Esophagus squamous epithelium (tissue), 5 donors: ENCODE measurements at regions not wholly inside any gene's neighbourhood (a gene's known extent, or its start where the extent isn't known, plus 50 kb on each side); places are given as distances from the start of the nearest gene placed in this dataset.

Source experiments
- DNase-seq: peaks from one replicate; lab custom pipeline; 2025; lab: John Stamatoyannopoulos, UW
- H3K27ac ChIP-seq, 4 donors: fragments of 200-600 bp; sonication (generic); one replicate each; pipeline ENCODE4 v1.5.1; 2016 to 2019; ENCODE audit warnings: mild to moderate bottlenecking in 1 of 4
- H3K27me3 ChIP-seq, 4 donors: fragments of 200-600 bp; sonication (generic); 1 replicate in 3 of 4; 2 replicates in 1 of 4; pipeline versions ENCODE4 v1.5.1 to v1.6.0; 2017 to 2021; ENCODE audit warnings: antibody characterized with exemption in 1 of 4
- H3K36me3 ChIP-seq, 3 donors: fragments of 200-600 bp; sonication (generic); one replicate each; pipeline ENCODE4 v1.5.1; 2016 to 2019
- H3K4me1 ChIP-seq, 3 donors: fragments of 200-600 bp; sonication (generic); one replicate each; pipeline ENCODE4 v1.5.1; 2017 to 2019
- H3K4me3 ChIP-seq, 4 donors: fragments of 200-600 bp; sonication (generic); 1 replicate in 3 of 4; 2 replicates in 1 of 4; pipeline ENCODE4 v1.5.1; 2016 to 2019; ENCODE audit warnings: mild to moderate bottlenecking in 2 of 4, moderate library complexity in 1 of 4
- H3K9me3 ChIP-seq, 3 donors: fragments of 200-600 bp; sonication (generic); one replicate each; pipeline ENCODE4 v1.5.1; 2016 to 2019
- CTCF ChIP-seq, 6 experiments: fragments of 450-650 bp in 4 of 6; fragments of 200-600 bp in 2 of 6; sonication (generic) in 2 of 6; IDR thresholded peaks; one replicate each; pipeline ENCODE4 v1.5.1; 2016 to 2019; ENCODE audit warnings: antibody characterized with exemption in 6 of 6, mild to moderate bottlenecking in 4 of 6, moderate library complexity in 4 of 6
- POLR2A ChIP-seq, 4 donors: fragments of 450-650 bp; IDR thresholded peaks; one replicate each; pipeline ENCODE4 v1.6.1; 2017; ENCODE audit warnings: antibody characterized with exemption in 4 of 4, mild to moderate bottlenecking in 4 of 4, moderate library complexity in 3 of 4
- WGBS, 2 donors: methylation state at CpG; one replicate each; pipeline ENCODE4 v1.1.5; 2018; 5-methylcytosine and 5-hydroxymethylcytosine counted together
- intact Hi-C: fragments of 100-400 bp; cut with DNase I; formaldehyde crosslinking; loops from one replicate; pipeline ENCODE4 v1.15.0; 2022
- donor health status: DM: yes; HTN: yes; CAD: no.

GRCh38 chr15:37359101-37359892, 258.9 kb upstream of the MEIS2 start:
- DNase-seq: no peak
- TF ChIP-seq POLR2A (IDR thresholded peaks at IDR 0.05) (no peak), CTCF (IDR thresholded peaks at IDR 0.05) (no peak)
- WGBS, 2 donors: 79 to 82% methylated on average over 8 of the region's 8 CpGs
- intact Hi-C loops: no loop called here
- Histone ChIP-seq H3K9me3 (no peaks in the 10 kb centered on the region), H3K27me3 (no peaks in the 10 kb centered on the region), H3K4me3 (no peak overlapping the region), H3K27ac (no peak overlapping the region), H3K36me3 (no peaks in the 10 kb centered on the region), H3K4me1 (no peaks in the 10 kb centered on the region)

- intact Hi-C loops: no loop called here
- DNase-seq: no peak
- Histone ChIP-seq H3K4me1 (no peaks in the 10 kb centered on the region), H3K9me3 (no peaks in the 10 kb centered on the region), H3K27me3 (no peaks in the 10 kb centered on the region), H3K4me3 (no peak overlapping the region), H3K36me3 (no peaks in the 10 kb centered on the region), H3K27ac (no peak overlapping the region)
- TF ChIP-seq CTCF (IDR thresholded peaks at IDR 0.05): no peak
- 96 to 97% methylated on average over 6 of the region's 6 CpGs for WGBS, 2 donors
Measured at GRCh38 chr15:37359893-37360290, 259.5 kb upstream of the MEIS2 start.

GRCh38 chr15:37360724-37361123, 260.4 kb upstream of the MEIS2 start:
- TF ChIP-seq POLR2A (IDR thresholded peaks at IDR 0.05) (no peak), CTCF (IDR thresholded peaks at IDR 0.05) (no peak)
- no peak for DNase-seq
- H3K4me3 ChIP-seq: no peak overlapping the region
- H3K9me3 ChIP-seq: no peaks in the 10 kb centered on the region
- no peak overlapping the region for H3K27ac ChIP-seq
- intact Hi-C loops: no loop called here
- H3K36me3 ChIP-seq: no peaks in the 10 kb centered on the region
- no peaks in the 10 kb centered on the region for H3K27me3 ChIP-seq
- no peaks in the 10 kb centered on the region for H3K4me1 ChIP-seq
- 48 to 52% methylated on average over 1 of the region's 1 CpG for WGBS, 2 donors

GRCh38 chr15:37361621-37362020, 261.3 kb upstream of the MEIS2 start:
- 56 to 64% methylated on average over 4 of the region's 4 CpGs for WGBS, 2 donors

More at GRCh38 chr15:37361621-37362020, 261.3 kb upstream of the MEIS2 start:
- H3K36me3 ChIP-seq: no peaks in the 10 kb centered on the region
- intact Hi-C loops: no loop called here
- no peak overlapping the region for H3K4me3 ChIP-seq
- no peaks in the 10 kb centered on the region for H3K4me1 ChIP-seq
- H3K9me3 ChIP-seq: no peaks in the 10 kb centered on the region
- H3K27me3 ChIP-seq: no peaks in the 10 kb centered on the region
- DNase-seq: no peak
- no peak overlapping the region for H3K27ac ChIP-seq
- TF ChIP-seq POLR2A (IDR thresholded peaks at IDR 0.05) (no peak), CTCF (IDR thresholded peaks at IDR 0.05) (no peak)
